ENCODE measurements at regions not wholly inside any gene's neighbourhood (a gene's known extent, or its start where the extent isn't known, plus 50 kb on each side); places are given as distances from the start of the nearest gene placed in this dataset.

DNA sequence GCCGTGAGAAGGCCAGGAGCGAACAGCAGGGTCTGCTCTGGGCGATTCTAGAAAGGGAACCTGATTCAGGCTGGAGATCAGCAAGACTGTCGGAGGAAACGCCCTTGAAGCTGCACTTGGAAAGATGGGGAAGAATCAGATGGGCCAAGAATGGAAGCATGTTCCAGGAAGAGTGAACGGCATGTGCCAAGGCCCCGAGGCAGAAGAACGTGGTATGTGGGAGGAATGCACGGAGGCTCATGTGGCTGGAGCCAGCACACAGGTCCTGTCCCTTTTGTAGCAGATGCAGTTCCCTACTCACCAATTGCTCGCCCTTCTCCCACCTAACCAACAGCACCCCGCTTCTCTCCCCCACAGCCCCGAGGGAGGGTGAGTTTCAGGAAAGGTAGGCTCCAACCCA is 180.6 kb downstream of the TFAP2C start:
- Histone ChIP-seq H3K4me3 (ENCODE audit: low read depth, low read length, poor library complexity, severe bottlenecking) (no peak overlapping the region), H3K9me2 (ENCODE audit: insufficient read depth, low read length) (no peaks in the 10 kb centered on the region), H3K4me2 (ENCODE audit: low read length) (no peak overlapping the region), H4K20me1 (ENCODE audit: insufficient read depth, low read length) (no peaks in the 10 kb centered on the region), H3K27ac (ENCODE audit: low read depth, low read length, poor library complexity, severe bottlenecking) (no peak overlapping the region), H3K4me1 (ENCODE audit: insufficient read depth, low read length, poor library complexity, severe bottlenecking) (peaks cover 13% of the 10 kb centered on the region), H2AFZ (ENCODE audit: low read length) (no peak overlapping the region), H3K36me3 (ENCODE audit: insufficient read depth, low read length) (no peaks in the 10 kb centered on the region), H3K79me2 (ENCODE audit: insufficient read depth, low read depth, low read length) (no peaks in the 10 kb centered on the region), H3K9me3 (ENCODE audit: low read length) (no peaks in the 10 kb centered on the region)
- no TSS peak for BruUV-seq (replicated peaks)
- intact Hi-C loops (cut with micrococcal nuclease; ENCODE audit: unreplicated experiment), result no loop called here
- no peak for DNase-seq (ENCODE audit: low spot score)
- CTCF ChIA-PET (ENCODE audit: unreplicated experiment), result no interaction called here
- TF ChIP-seq EZH2phosphoT487 (IDR thresholded peaks at IDR 0.05; ENCODE audit: borderline replicate concordance, low read depth, low read length), result no peak
- TF ChIP-seq, protein P1, sequence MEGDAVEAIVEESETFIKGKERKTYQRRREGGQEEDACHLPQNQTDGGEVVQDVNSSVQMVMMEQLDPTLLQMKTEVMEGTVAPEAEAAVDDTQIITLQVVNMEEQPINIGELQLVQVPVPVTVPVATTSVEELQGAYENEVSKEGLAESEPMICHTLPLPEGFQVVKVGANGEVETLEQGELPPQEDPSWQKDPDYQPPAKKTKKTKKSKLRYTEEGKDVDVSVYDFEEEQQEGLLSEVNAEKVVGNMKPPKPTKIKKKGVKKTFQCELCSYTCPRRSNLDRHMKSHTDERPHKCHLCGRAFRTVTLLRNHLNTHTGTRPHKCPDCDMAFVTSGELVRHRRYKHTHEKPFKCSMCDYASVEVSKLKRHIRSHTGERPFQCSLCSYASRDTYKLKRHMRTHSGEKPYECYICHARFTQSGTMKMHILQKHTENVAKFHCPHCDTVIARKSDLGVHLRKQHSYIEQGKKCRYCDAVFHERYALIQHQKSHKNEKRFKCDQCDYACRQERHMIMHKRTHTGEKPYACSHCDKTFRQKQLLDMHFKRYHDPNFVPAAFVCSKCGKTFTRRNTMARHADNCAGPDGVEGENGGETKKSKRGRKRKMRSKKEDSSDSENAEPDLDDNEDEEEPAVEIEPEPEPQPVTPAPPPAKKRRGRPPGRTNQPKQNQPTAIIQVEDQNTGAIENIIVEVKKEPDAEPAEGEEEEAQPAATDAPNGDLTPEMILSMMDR (conservative IDR thresholded peaks at IDR 0.05; ENCODE audit: low read length), result no peak
- POLR2A ChIA-PET, result no interaction called here

DNA sequence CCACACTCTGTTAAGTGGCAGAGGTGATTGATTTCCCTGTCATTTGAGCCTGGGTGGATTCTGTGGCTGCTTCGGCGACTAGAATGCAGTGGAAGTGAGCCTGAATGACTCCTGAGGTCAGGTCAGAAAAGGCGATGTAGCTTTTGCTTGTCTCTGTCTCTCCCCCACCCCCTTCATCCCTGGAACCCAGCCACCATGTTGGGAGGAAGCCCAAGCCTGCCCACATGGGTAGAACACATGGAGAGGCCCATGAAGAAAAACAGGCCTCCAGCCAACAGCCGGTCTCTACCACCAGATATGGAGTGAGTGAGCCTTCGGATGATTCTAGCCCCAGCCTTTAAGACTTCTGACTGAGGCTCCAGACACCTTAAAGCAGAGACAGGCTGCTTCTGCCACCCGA is 181.0 kb downstream of the TFAP2C start:
- intact Hi-C loops (cut with micrococcal nuclease; ENCODE audit: unreplicated experiment), result no loop called here

GRCh38 chr20:56815796-56816195 is 186.7 kb downstream of the TFAP2C start:
- Histone ChIP-seq H3K4me2 (ENCODE audit: low read length) (no peak overlapping the region), H3K4me3 (ENCODE audit: low read depth, low read length, poor library complexity, severe bottlenecking) (no peak overlapping the region), H2AFZ (ENCODE audit: low read length) (no peak overlapping the region), H3K9me2 (ENCODE audit: insufficient read depth, low read length) (no peaks in the 10 kb centered on the region; the same call in 1 of the 2 replicates), H4K20me1 (ENCODE audit: insufficient read depth, low read length) (no peaks in the 10 kb centered on the region), H3K27ac (ENCODE audit: low read depth, low read length, poor library complexity, severe bottlenecking) (no peak overlapping the region), H3K36me3 (ENCODE audit: insufficient read depth, low read length) (no peaks in the 10 kb centered on the region), H3K9me3 (ENCODE audit: low read length) (no peaks in the 10 kb centered on the region), H3K4me1 (ENCODE audit: insufficient read depth, low read length, poor library complexity, severe bottlenecking) (no peaks in the 10 kb centered on the region), H3K79me2 (ENCODE audit: insufficient read depth, low read depth, low read length) (no peaks in the 10 kb centered on the region)
- no TSS peak for BruUV-seq (replicated peaks)
- POLR2A ChIA-PET, result no interaction called here
- intact Hi-C loops (cut with micrococcal nuclease; ENCODE audit: unreplicated experiment), result no loop called here
- no peak for TF ChIP-seq EZH2phosphoT487 (IDR thresholded peaks at IDR 0.05; ENCODE audit: borderline replicate concordance, low read depth, low read length)
- TF ChIP-seq, protein P1 (conservative IDR thresholded peaks at IDR 0.05; ENCODE audit: low read length), result no peak
- CTCF ChIA-PET (ENCODE audit: unreplicated experiment), result no interaction called here
- no peak for DNase-seq (ENCODE audit: low spot score)

More for the DNA sequence above, 181.0 kb downstream of the TFAP2C start:
- BruUV-seq (replicated peaks), result no TSS peak
- Histone ChIP-seq H3K4me1 (ENCODE audit: insufficient read depth, low read length, poor library complexity, severe bottlenecking) (peaks cover 13% of the 10 kb centered on the region), H3K9me2 (ENCODE audit: insufficient read depth, low read length) (no peaks in the 10 kb centered on the region), H4K20me1 (ENCODE audit: insufficient read depth, low read length) (no peaks in the 10 kb centered on the region), H3K4me3 (ENCODE audit: low read depth, low read length, poor library complexity, severe bottlenecking) (no peak overlapping the region), H2AFZ (ENCODE audit: low read length) (no peak overlapping the region), H3K79me2 (ENCODE audit: insufficient read depth, low read depth, low read length) (no peaks in the 10 kb centered on the region), H3K9me3 (ENCODE audit: low read length) (no peaks in the 10 kb centered on the region), H3K4me2 (ENCODE audit: low read length) (no peak overlapping the region), H3K36me3 (ENCODE audit: insufficient read depth, low read length) (no peaks in the 10 kb centered on the region), H3K27ac (ENCODE audit: low read depth, low read length, poor library complexity, severe bottlenecking) (no peak overlapping the region)
- ChIA-PET POLR2A (no interaction called here), CTCF (ENCODE audit: unreplicated experiment) (no interaction called here)
- TF ChIP-seq EZH2phosphoT487 (IDR thresholded peaks at IDR 0.05; ENCODE audit: borderline replicate concordance, low read depth, low read length), result no peak
- TF ChIP-seq, protein P1 (conservative IDR thresholded peaks at IDR 0.05; ENCODE audit: low read length), result no peak
- DNase-seq (ENCODE audit: low spot score), result no peak

All from OCI-LY7 (cell line).